Heart right ventricle (tissue), 16 donors: ENCODE measurements at regions not wholly inside any gene's neighbourhood (a gene's known extent, or its start where the extent isn't known, plus 50 kb on each side); places are given as distances from the start of the nearest gene placed in this dataset.

Source experiments
- ATAC-seq, 8 donors: fragments of 200-7000 bp; cut with Tn5 transposase; one replicate each; pipeline ENCODE4 v1.9.1; 2020; ENCODE audit warnings: mild to moderate bottlenecking in 8 of 8, moderate library complexity in 8 of 8, moderate number of reproducible peaks in 1 of 8
- DNase-seq, 2 donors: peaks; one replicate each; pipeline ENCODE4 v3.0.0-alpha.2; 2020
- H3K27ac ChIP-seq, 10 donors: fragments of 200-600 bp; sonication (generic) in 2 of 10; one replicate each; pipeline versions ENCODE4 v1.5.0 to v1.8.0; 2020 to 2022; ENCODE audit warnings: mild to moderate bottlenecking in 3 of 10
- H3K27me3 ChIP-seq, 7 donors: fragments of 200-600 bp; one replicate each; pipeline ENCODE4 v1.8.0; 2021 to 2022; ENCODE audit warnings: mild to moderate bottlenecking in 2 of 7
- H3K36me3 ChIP-seq, 9 donors: fragments of 200-600 bp; sonication (generic) in 1 of 9; one replicate each; pipeline versions ENCODE4 v1.5.0 to v1.8.0; 2020 to 2022; ENCODE audit warnings: mild to moderate bottlenecking in 2 of 9
- H3K4me1 ChIP-seq, 9 donors: fragments of 200-600 bp; sonication (generic) in 1 of 9; one replicate each; pipeline versions ENCODE4 v1.5.0 to v1.8.0; 2020 to 2022; ENCODE audit warnings: mild to moderate bottlenecking in 4 of 9
- H3K4me3 ChIP-seq, 10 donors: fragments of 200-600 bp; sonication (generic) in 2 of 10; one replicate each; pipeline versions ENCODE4 v1.5.0 to v1.8.0; 2020 to 2022; ENCODE audit warnings: mild to moderate bottlenecking in 7 of 10, moderate library complexity in 2 of 10
- H3K9me3 ChIP-seq, 11 donors: fragments of 200-600 bp in 10 of 11; sonication (generic) in 2 of 11; one replicate each; pipeline versions ENCODE4 v1.5.0 to v1.8.0; 2013 to 2022; ENCODE audit warnings: mild to moderate bottlenecking in 2 of 11, control low read depth in 1 of 11, moderate library complexity in 1 of 11
- CTCF ChIP-seq, 9 donors: fragments of 200-600 bp; sonication (generic) in 2 of 9; IDR thresholded peaks; one replicate each; pipeline versions ENCODE4 v1.5.0 to v1.8.0; 2021 to 2022; ENCODE audit warnings: antibody characterized with exemption in 9 of 9, mild to moderate bottlenecking in 5 of 9, moderate library complexity in 1 of 9
- WGBS, 2 donors: extraction: QIAGEN DNeasy Blood & Tissue Kit; methylation state at CpG; one replicate each; pipeline ENCODE4 v1.1.7; 2013; ENCODE audit warnings: inconsistent platforms in 1 of 2; 5-methylcytosine and 5-hydroxymethylcytosine counted together
- intact Hi-C, 10 donors: fragments of 100-400 bp; cut with DNase I; formaldehyde crosslinking; loops; one replicate each; pipeline versions ENCODE4 v1.11.1 to v1.14.2; 2022
- donor health status: Arrhythmogenic right ventricular cardiomyopathy.
- donor health status: ischemic (EF 13 %, LVEDD 7.1; RV severe dilation, severe dysfunction).
- donor health status: healthy with polysubstance abuse.
- donor health status: DM: no; HTN: yes; CAD: no.
- donor health status: DM: no; HTN: no; CAD: no.
- donor health status: ischemic (EF 25% LVEDD 6.9; RV normal size, moderate dysfunction).
- donor health status: ischemic (EF 25% LVEDD 5.7; RV mildly dilated, moderate dysfunction).
- donor health status: healthy.
- donor health status: DM: yes; HTN: yes; CAD: no.
- donor health status: Ischemic cardiomyopathy.
- donor health status: ischemic (EF 35%, LVEDD 5.7; RV mildly dilated, moderate dysfunction).
- donor health status: nonischemic (EF 11% LVEDD 7.7; RV severe dilation, severe dysfunction).
- donor health status: DM: yes; HTN: yes; CAD: no.
- donor health status: PGD.
- donor health status: ischemic (EF 29% LVEDD 5.4; RV normal size, mild dysfunction).
- donor health status: nonischemic (EF 23%, LVEDD 6.1; RV moderate dilation, normal function).

GRCh38 chr5:155746367-155747038 is 580.5 kb upstream of the SGCD start:
- WGBS, 2 donors, result 9 to 12% methylated on average over 1 of the region's 1 CpG
- Histone ChIP-seq H3K36me3 (no peaks in the 10 kb centered on the region), H3K9me3 (peaks cover 0 to 7% (median 0%) of the 10 kb centered on the region in 11 donors), H3K4me3 (no peak overlapping the region), H3K4me1 (no peaks in the 10 kb centered on the region), H3K27me3 (no peaks in the 10 kb centered on the region), H3K27ac (no peak overlapping the region)
- ATAC-seq (no peak), DNase-seq (no peak)
- intact Hi-C loops, result loop anchor here in 1 of 10 donors (10.0 kb wide), 1 partner anchor 1078 kb away; no protein-coding TSS in a partner anchor
- TF ChIP-seq CTCF (IDR thresholded peaks at IDR 0.05), result no peak

GRCh38 chr5:155750101-155750500 is 576.9 kb upstream of the SGCD start:
- no peak for TF ChIP-seq CTCF (IDR thresholded peaks at IDR 0.05)
- ATAC-seq (no peak), DNase-seq (no peak)
- 43 to 59% methylated on average over 2 of the region's 2 CpGs for WGBS, 2 donors
- H3K4me1 ChIP-seq, result peaks cover 0 to 14% (median 4%) of the 10 kb centered on the region in 9 donors
- H3K27ac ChIP-seq, result no peak overlapping the region
- H3K4me3 ChIP-seq, result no peak overlapping the region
- no peaks in the 10 kb centered on the region for H3K36me3 ChIP-seq
- intact Hi-C loops, result loop anchor here in 1 of 10 donors (10.0 kb wide), 1 partner anchor 575 kb away; the partner anchor contains the start of gene SGCD
- no peaks in the 10 kb centered on the region for H3K27me3 ChIP-seq
- peaks cover 0 to 7% (median 0%) of the 10 kb centered on the region in 11 donors for H3K9me3 ChIP-seq

- peaks cover 0 to 7% (median 0%) of the 10 kb centered on the region in 11 donors for H3K9me3 ChIP-seq
- ATAC-seq (no peak), DNase-seq (no peak)
- no peak overlapping the region for H3K4me3 ChIP-seq
- H3K27me3 ChIP-seq, result no peaks in the 10 kb centered on the region
- intact Hi-C loops, result loop anchor here in 1 of 10 donors (10.0 kb wide), 1 partner anchor 574 kb away; the partner anchor contains the start of gene SGCD
- no peak overlapping the region for H3K27ac ChIP-seq
- peaks cover 0 to 17% (median 5%) of the 10 kb centered on the region in 9 donors for H3K4me1 ChIP-seq
- no peak for TF ChIP-seq CTCF (IDR thresholded peaks at IDR 0.05)
- no peaks in the 10 kb centered on the region for H3K36me3 ChIP-seq
Measured at GRCh38 chr5:155750571-155750970, 576.4 kb upstream of the SGCD start.

- ATAC-seq, result peak; percentile 70 to 95 (median 93)
- DNase-seq, result peak in 1 of 2 donors; percentile 33
- Histone ChIP-seq H3K27ac (peak overlapping the region in 8 of 10 donors; percentile 32 to 75 (median 56)), H3K4me1 (peaks cover 0 to 20% (median 5%) of the 10 kb centered on the region in 9 donors), H3K27me3 (no peaks in the 10 kb centered on the region), H3K36me3 (no peaks in the 10 kb centered on the region), H3K4me3 (no peak overlapping the region), H3K9me3 (peaks cover 0 to 4% (median 0%) of the 10 kb centered on the region in 11 donors)
- TF ChIP-seq CTCF (IDR thresholded peaks at IDR 0.05), result no peak
- intact Hi-C loops, result loop anchor here in 1 of 10 donors (10.0 kb wide), 1 partner anchor 571 kb away; the partner anchor contains the start of gene SGCD
- 30 to 33% methylated on average over 3 of the region's 3 CpGs for WGBS, 2 donors
Measured at GRCh38 chr5:155753943-155754581, 572.9 kb upstream of the SGCD start.
